GM12878 (cell line): ENCODE measurements at regions not wholly inside any gene's neighbourhood (a gene's known extent, or its start where the extent isn't known, plus 50 kb on each side); places are given as distances from the start of the nearest gene placed in this dataset.

Experiments used
- ATAC-seq: fragments of 200-7000 bp; cut with Tn5 transposase; 3 replicates; pipeline ENCODE4 v1.9.1; 2020; ENCODE audit warnings: mild to moderate bottlenecking, moderate library complexity
- BruUV-seq: library from RNA; stranded (reverse); fragments of 400-500 nt; replicated peaks from 2 replicates; lab custom pipeline; 2021; lab: Mats Ljungman, UMichigan
- CTCF ChIA-PET: fragments of 300-600 bp; sonication (Branson Sonifier 250); formaldehyde crosslinking; extraction: SDS; loops from one replicate; lab custom pipeline; 2021; ENCODE audit warnings: inconsistent platforms; lab: Yijun Ruan, JAX
- POLR2A ChIA-PET: fragments of 350-600 bp; formaldehyde crosslinking; extraction: SDS; loops from one replicate; lab custom pipeline; 2021; ENCODE audit warnings: inconsistent platforms; lab: Charles Lee
- RAD21 ChIA-PET: fragments of 300-600 bp; sonication (Branson Sonifier 250); formaldehyde crosslinking; loops from one replicate; lab custom pipeline; 2023; ENCODE audit warnings: antibody characterized with exemption; ENCODE audit not compliant: unreplicated experiment; lab: Charles Lee
- SMC1A ChIA-PET: fragments of 300-600 bp; sonication (Branson Sonifier 250); formaldehyde crosslinking; loops from one replicate; lab custom pipeline; 2023; ENCODE audit not compliant: unreplicated experiment, uncharacterized antibody; lab: Charles Lee
- DNase-seq: peaks from one replicate; pipeline ENCODE4 v3.0.0-alpha.2; 2011; ENCODE audit warnings: low read depth, low spot score
- FAIRE-seq: peaks from 3 replicates; lab custom pipeline; 2011; peaks lifted over from hg19 to GRCh38; lab: Jason Lieb, UNC
- H2AFZ ChIP-seq: 2 replicates; pipeline ENCODE4 v1.6.0; 2011; ENCODE audit warnings: low read depth, low read length, control low read depth; ENCODE audit not compliant: control insufficient read depth
- H3K27ac ChIP-seq: 2 replicates; pipeline ENCODE4 v1.5.1; 2011; ENCODE audit warnings: control low read depth; ENCODE audit not compliant: control insufficient read depth, insufficient read depth
- H3K27me3 ChIP-seq, 2 experiments: replicated peaks in 1 of 2; 2 replicates each; pipeline versions ENCODE4 v1.6.0 to v1.6.1; 2011; ENCODE audit warnings: low read length in 1 of 2; ENCODE audit not compliant: control insufficient read depth in 2 of 2, insufficient read depth in 2 of 2
- H3K36me3 ChIP-seq, 2 experiments: 2 replicates each; pipeline ENCODE4 v1.5.1; 2011; ENCODE audit warnings: low read length in 1 of 2; ENCODE audit not compliant: control insufficient read depth in 2 of 2, insufficient read depth in 2 of 2
- H3K4me1 ChIP-seq: 2 replicates; pipeline ENCODE4 v1.6.1; 2011; ENCODE audit warnings: mild to moderate bottlenecking, low read length, moderate library complexity, mixed read lengths; ENCODE audit not compliant: control insufficient read depth, insufficient read depth
- H3K4me2 ChIP-seq: 2 replicates; pipeline ENCODE4 v1.6.0; 2011; ENCODE audit warnings: control low read depth; ENCODE audit not compliant: control insufficient read depth, insufficient read depth
- H3K4me3 ChIP-seq: fragments of 200-600 bp; sonication (generic); 2 replicates; pipeline ENCODE4 v1.5.1; 2016
- H3K79me2 ChIP-seq: 2 replicates; pipeline ENCODE4 v1.6.0; 2011; ENCODE audit warnings: low read length; ENCODE audit not compliant: control insufficient read depth, insufficient read depth
- H3K9ac ChIP-seq: 2 replicates; pipeline ENCODE4 v1.8.0; 2011; ENCODE audit warnings: low read length, control low read depth, mixed read lengths; ENCODE audit not compliant: control insufficient read depth, insufficient read depth
- H3K9me3 ChIP-seq: replicated peaks from 3 replicates; pipeline ENCODE4 v1.5.1; 2011; ENCODE audit warnings: mild to moderate bottlenecking, low read length; ENCODE audit not compliant: control insufficient read depth, insufficient read depth
- H4K20me1 ChIP-seq: 2 replicates; pipeline ENCODE4 v1.6.0; 2011; ENCODE audit not compliant: control insufficient read depth, insufficient read depth
- POLR2A ChIP-seq: IDR thresholded peaks from 2 replicates; pipeline ENCODE4 v1.6.1; 2011; ENCODE audit warnings: low read depth, mild to moderate bottlenecking, low read length
- USF1 ChIP-seq: IDR thresholded peaks from 2 replicates; pipeline ENCODE4 v1.6.1; 2011; ENCODE audit warnings: borderline replicate concordance, low read depth, mild to moderate bottlenecking, moderate library complexity, mixed read lengths, low read length; ENCODE audit not compliant: insufficient read depth; ENCODE audit errors: extremely low read length
- WGBS: methylation state at CpG from one replicate; pipeline ENCODE4 v1.1.6; 2016; ENCODE audit warnings: low lambda C conversion rate; ENCODE audit not compliant: insufficient replicate concordance, insufficient coverage; ENCODE audit errors: missing lambda C conversion rate; 5-methylcytosine and 5-hydroxymethylcytosine counted together
- in situ Hi-C: fragments of 300-500 bp; cut with MboI; formaldehyde crosslinking; loops from 9 replicates; pipeline ENCODE4 v1.14.3; 2018; ENCODE audit warnings: mixed read lengths
- intact Hi-C: fragments of 100-400 bp; cut with micrococcal nuclease; formaldehyde crosslinking; loops from one replicate; pipeline ENCODE4 v1.14.2; 2022; ENCODE audit not compliant: unreplicated experiment
- TF ChIP-seq, protein P1 (sequence below): fragments of 450-650 bp; IDR thresholded peaks from 2 replicates; pipeline ENCODE4 v1.6.1; 2017; ENCODE audit warnings: mild to moderate bottlenecking, moderate library complexity

DNA sequence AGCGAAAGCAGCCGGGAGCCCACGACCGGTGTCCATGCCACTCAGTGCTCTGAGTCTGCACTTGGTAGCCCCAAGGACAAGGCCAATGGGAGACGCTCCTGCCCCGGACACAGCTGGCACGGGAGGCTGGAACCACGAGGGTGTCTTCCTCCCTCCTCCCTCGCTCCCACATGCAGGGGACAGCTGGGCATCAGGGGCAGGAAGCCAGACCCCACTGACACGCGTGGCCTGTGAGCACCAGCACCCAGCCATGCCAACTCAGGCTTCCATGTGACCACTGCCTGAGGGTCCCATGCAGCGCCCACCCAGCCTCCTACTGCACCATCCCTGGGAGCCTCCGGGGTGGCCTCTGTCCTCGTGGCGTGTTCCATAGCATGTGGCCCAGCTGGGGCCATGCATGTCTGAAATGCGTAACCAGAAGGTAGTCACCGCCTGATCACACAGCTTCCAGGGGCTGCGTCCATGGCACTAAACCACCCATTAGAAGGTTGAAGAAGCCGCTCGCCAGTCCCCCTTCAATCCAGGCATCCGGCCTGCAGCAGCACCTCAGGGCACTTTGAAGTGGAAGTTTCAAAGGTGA, 323.2 kb upstream of the SALL3 start:
- BruUV-seq = no TSS peak
- no peak for FAIRE-seq
- in situ Hi-C loops = no loop called here
- Histone ChIP-seq H2AFZ (no peak overlapping the region), H3K9me3 (peaks cover 6% of the 10 kb centered on the region; the same call in 2 of the 3 replicates), H3K4me3 (no peak overlapping the region), H3K79me2 (no peaks in the 10 kb centered on the region), H3K4me1 (no peaks in the 10 kb centered on the region), H3K36me3 (no peaks in the 10 kb centered on the region), H3K27ac (no peak overlapping the region), H3K27me3 (no peaks in the 10 kb centered on the region), H3K9ac (no peak overlapping the region), H3K4me2 (no peak overlapping the region), H4K20me1 (no peaks in the 10 kb centered on the region)
- no peak for DNase-seq
- ChIA-PET POLR2A (no interaction called here), CTCF (no interaction called here), RAD21 (no interaction called here), SMC1A (no interaction called here)
- 48% methylated on average over 21 of the region's 21 CpGs for WGBS
- intact Hi-C loops = no loop called here
- TF ChIP-seq POLR2A (no peak), USF1 (no peak)
- TF ChIP-seq, protein P1, sequence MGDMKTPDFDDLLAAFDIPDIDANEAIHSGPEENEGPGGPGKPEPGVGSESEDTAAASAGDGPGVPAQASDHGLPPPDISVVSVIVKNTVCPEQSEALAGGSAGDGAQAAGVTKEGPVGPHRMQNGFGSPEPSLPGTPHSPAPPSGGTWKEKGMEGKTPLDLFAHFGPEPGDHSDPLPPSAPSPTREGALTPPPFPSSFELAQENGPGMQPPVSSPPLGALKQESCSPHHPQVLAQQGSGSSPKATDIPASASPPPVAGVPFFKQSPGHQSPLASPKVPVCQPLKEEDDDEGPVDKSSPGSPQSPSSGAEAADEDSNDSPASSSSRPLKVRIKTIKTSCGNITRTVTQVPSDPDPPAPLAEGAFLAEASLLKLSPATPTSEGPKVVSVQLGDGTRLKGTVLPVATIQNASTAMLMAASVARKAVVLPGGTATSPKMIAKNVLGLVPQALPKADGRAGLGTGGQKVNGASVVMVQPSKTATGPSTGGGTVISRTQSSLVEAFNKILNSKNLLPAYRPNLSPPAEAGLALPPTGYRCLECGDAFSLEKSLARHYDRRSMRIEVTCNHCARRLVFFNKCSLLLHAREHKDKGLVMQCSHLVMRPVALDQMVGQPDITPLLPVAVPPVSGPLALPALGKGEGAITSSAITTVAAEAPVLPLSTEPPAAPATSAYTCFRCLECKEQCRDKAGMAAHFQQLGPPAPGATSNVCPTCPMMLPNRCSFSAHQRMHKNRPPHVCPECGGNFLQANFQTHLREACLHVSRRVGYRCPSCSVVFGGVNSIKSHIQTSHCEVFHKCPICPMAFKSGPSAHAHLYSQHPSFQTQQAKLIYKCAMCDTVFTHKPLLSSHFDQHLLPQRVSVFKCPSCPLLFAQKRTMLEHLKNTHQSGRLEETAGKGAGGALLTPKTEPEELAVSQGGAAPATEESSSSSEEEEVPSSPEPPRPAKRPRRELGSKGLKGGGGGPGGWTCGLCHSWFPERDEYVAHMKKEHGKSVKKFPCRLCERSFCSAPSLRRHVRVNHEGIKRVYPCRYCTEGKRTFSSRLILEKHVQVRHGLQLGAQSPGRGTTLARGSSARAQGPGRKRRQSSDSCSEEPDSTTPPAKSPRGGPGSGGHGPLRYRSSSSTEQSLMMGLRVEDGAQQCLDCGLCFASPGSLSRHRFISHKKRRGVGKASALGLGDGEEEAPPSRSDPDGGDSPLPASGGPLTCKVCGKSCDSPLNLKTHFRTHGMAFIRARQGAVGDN = no peak
- ATAC-seq = no peak
